Hematopoietic multipotent progenitor cell treated with erythropoietin and hydrocortisone succinate and interleukin-3 and kit ligand, for 8 days (in vitro differentiated cells): ENCODE measurements at regions not wholly inside any gene's neighbourhood (a gene's known extent, or its start where the extent isn't known, plus 50 kb on each side); places are given as distances from the start of the nearest gene placed in this dataset.

Experiments used
- DNase-seq: peaks from one replicate; pipeline ENCODE4 v3.0.0-alpha.2; 2015

DNA sequence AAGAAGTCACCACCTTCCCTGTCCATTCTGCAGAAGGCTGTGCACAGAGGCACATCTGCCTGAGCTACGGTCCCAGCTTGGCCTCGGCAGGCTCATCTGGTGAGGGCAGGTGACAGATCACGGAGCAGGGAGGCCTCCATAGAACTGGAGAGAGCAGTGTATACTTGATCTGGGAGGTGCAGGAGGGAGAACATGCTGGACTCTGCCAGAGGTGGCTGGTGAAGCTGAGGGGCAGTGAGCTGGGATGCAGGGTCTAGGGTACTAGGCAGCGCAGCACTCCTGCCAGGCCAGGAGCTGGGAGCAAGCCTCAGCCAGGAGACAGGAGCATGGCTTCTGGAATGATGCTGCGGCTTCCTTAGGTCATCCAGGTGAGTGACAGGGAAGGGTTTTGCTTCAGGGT lies 553.0 kb downstream of the TCERG1L start:
- no peak for DNase-seq

GRCh38 chr10:130761032-130761575 lies 550.4 kb downstream of the TCERG1L start:
- DNase-seq = no peak

DNA sequence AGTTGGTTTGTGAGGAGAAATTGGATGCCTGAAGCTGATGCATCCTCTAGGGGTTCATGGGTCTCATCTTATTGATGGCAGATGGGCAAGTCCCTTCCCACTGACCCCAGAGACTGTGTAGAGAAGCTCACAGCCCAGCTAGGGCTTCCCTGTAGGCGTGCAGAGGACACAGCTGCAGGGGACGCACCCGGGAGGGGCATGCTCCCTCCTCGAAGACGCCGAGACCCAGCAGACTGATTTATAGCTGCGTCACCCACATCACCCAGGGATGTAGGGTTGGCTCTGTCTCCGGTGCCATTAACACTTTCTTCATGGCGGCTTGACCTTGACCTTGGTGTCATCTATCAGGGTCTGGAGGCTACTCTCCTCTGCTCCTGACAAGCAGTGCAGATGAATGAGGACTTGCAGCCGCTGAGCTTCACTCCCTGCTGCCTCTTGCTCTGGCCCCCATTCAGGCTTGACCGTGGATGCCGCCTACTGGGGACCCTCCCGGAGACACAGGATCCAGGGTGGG lies 549.7 kb downstream of the TCERG1L start:
- DNase-seq = no peak

- no peak for DNase-seq
Measured at GRCh38 chr10:130762491-130762890, 549.0 kb downstream of the TCERG1L start.

GRCh38 chr10:130763071-130763470 lies 548.5 kb downstream of the TCERG1L start:
- DNase-seq = no peak

DNA sequence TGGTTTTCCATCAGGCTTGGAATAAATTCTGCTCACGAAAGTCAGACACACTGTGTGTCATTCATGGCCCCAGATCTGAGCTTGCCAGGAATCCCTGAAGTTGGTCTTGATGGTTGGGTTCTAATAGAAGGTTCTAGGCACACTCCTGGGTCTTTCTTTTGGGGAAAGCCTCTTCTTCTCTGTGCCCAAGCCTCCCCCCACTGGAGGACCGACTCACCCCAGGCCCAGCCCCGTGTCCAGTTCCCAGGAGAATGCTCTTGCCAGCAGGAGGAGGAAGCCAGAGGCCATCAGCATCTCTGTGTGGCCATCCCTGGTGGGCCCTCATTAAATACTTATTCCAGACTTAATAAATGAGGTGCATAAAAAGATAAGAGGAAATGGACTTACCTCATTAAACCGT lies 548.0 kb downstream of the TCERG1L start:
- DNase-seq = no peak

DNA sequence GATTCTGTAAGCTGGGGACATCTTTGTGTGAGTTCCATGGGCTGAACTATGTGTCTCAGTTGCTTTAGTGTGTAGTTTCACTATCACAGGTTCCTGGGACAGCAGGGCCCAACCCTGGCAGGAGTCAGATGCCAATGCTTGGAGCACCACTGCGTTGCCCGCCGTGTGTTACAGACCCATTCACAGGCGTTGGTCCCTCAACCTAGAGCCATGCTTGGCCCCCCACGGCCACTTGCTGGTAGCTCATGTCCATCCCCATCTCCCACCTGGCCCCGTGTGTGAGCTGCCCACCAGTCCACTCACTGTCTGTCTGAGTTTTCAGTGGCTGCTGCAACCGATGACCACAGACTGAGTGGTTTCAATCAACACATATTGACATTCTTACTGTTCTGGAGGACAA lies 546.9 kb downstream of the TCERG1L start:
- no peak for DNase-seq

- DNase-seq = no peak
Measured at GRCh38 chr10:130766071-130766470, 545.5 kb downstream of the TCERG1L start.

- no peak for DNase-seq
Measured at GRCh38 chr10:130767116-130767730, 544.3 kb downstream of the TCERG1L start.

GRCh38 chr10:130769146-130770017 lies 542.1 kb downstream of the TCERG1L start:
- no peak for DNase-seq

DNA sequence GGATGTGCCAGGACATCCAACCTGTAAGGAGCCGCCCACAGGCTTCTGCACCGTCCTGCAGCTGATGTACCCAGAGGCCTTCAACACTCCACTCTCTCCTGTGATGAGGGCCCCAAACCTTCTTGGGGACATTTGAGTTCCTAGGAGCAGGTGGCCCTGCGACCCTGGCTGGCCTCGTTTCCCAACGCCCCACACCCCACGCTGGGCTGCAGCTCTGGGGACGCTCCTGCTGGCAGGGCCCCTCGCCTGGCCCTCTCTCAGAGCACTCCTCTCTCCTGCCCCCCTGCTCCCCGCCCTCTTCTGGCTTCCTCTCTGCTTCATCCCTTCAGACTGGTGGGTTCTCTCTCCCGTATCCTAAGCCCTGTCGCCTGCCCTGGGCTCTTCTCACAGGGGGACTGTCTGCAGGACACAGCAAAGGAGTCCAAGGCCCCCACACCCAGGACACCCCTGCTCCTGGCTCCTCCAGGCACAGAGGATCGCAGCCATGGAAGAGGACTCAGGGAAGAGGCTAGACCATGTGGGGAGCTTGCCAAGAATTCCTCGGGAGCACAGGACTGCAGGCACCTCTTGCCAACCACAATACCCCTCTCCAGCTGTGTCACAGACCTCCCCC lies 541.4 kb downstream of the TCERG1L start:
- DNase-seq = no peak

DNA sequence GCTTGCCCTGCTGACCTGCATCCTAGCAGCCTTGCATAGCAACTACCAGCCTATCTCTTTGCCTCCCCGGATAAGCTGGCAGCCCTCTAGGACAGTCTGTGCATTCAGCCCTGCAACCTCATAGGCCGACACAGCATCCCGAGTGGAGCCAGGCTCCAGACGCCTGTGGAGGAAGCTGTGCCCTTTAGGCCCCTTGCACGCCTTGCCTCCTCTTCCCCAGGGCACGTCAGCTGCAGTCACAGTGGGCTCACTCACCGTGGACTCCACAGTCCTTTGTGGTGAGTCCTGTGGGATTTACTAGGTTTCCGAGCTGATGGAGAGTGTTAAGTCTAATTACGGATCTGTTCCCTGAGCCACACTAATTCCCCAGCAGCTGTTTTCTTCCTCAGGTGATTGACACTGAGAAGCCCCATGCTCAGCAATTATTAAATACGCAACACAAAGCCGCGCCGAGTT lies 540.0 kb downstream of the TCERG1L start:
- no peak for DNase-seq

DNA sequence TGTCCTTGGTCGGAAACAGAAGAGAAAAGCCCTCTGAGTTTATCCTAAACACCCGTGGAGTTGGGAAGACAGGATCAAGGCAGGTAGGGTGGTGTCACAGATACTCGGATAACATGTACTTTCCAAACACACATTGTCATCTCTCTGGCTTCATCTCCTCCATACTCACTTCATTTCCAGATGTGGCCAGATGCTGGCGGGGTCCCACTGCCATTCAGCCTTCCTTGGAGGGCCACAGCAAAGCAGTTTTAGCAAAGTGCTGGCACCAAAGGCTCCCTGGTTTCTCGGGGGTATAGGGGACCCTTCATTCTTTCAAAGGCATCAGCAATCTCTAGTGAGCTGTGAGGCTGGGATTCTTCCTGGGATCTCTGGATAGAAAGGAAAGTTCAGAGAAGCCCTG lies 539.5 kb downstream of the TCERG1L start:
- no peak for DNase-seq

DNA sequence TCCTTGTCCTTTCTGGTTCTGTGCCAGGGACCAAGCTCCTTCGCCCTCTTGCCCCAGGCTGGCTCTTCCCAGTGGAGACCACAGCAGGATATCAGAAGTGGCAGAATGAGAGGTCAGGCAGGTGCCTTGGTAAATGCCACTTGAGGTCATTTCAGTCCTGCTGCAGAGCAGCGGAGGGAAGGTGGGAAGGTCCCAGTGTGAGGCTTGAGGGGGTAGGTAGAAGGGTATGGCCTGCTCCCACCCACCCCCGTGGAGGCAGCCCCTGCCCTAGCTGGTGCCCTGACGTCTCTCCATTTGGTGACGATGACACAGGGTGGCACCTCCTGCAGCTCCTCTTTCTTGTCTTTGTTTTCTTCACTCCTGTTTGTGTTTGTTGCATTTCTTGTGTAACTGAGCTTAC lies 538.8 kb downstream of the TCERG1L start:
- no peak for DNase-seq

DNA sequence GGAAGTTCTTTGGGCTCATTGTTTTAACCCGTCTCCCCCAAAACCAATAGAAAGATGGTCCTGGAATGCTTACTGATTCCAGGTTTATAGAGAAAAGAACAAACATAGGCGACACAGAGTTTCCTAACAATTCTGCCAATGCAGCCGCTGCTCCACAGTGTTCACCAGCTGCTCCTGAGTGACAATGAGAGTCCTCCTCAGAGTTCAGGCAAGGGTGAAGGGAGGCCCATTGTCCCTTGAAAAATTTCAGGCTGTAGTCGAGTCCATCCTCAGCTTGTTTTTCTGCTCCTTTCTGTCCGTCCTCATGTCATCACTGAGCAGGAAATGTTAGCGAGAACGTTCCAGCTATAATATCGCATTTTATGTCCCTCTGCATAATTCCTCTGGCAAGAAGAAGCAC lies 537.6 kb downstream of the TCERG1L start:
- no peak for DNase-seq

- no peak for DNase-seq
Measured at GRCh38 chr10:130774871-130775270, 536.6 kb downstream of the TCERG1L start.

- no peak for DNase-seq
Measured at GRCh38 chr10:130775311-130775710, 536.2 kb downstream of the TCERG1L start.

GRCh38 chr10:130776724-130777123 lies 534.8 kb downstream of the TCERG1L start:
- DNase-seq = no peak

GRCh38 chr10:130777507-130778165 lies 533.9 kb downstream of the TCERG1L start:
- DNase-seq = no peak

- DNase-seq = no peak
Measured at GRCh38 chr10:130778166-130778545, 533.4 kb downstream of the TCERG1L start.

DNA sequence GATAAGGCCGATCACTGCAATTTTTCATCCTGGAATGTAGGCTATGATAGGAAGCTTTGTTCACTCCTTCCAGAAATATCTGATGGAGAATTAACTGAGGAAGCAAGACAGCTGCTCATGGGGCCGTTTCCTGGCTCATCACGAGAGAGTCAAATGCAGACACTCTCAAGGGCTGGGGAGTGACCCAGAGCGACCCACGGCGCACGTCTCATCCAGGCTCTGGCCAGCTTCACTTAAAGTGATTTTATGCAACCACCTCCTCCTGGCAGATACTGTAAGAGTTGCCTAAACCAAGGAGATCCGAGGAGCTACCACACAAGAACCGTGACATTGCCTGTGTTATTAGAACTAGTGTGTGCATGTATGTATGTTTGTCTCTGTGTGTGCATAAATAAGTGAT lies 530.8 kb downstream of the TCERG1L start:
- no peak for DNase-seq

GRCh38 chr10:130781206-130781605 lies 530.3 kb downstream of the TCERG1L start:
- DNase-seq = no peak

- DNase-seq = no peak
Measured at GRCh38 chr10:130781623-130782022, 529.9 kb downstream of the TCERG1L start.
